ENCODE measurements at regions not wholly inside any gene's neighbourhood (a gene's known extent, or its start where the extent isn't known, plus 50 kb on each side); places are given as distances from the start of the nearest gene placed in this dataset.

GRCh38 chr9:746661-747434, 94.6 kb upstream of the DMRT1 start:
- TF ChIP-seq CTCF (IDR thresholded peaks at IDR 0.05) (no peak), EP300 (IDR thresholded peaks at IDR 0.05) (no peak), RFX5 (IDR thresholded peaks at IDR 0.05) (no peak), USF2 (IDR thresholded peaks at IDR 0.05) (no peak), MAX (IDR thresholded peaks at IDR 0.05) (no peak), REST (IDR thresholded peaks at IDR 0.05) (no peak), POLR2A (IDR thresholded peaks at IDR 0.05; ENCODE audit: low read length) (no peak)

Data from A549 (cell line).